CD4-positive, alpha-beta memory T cell (primary cell): ENCODE measurements at regions not wholly inside any gene's neighbourhood (a gene's known extent, or its start where the extent isn't known, plus 50 kb on each side); places are given as distances from the start of the nearest gene placed in this dataset.

Experiments
- CTCF ChIA-PET: fragments of 350-600 bp; sonication (Branson Sonifier 250); formaldehyde crosslinking; loops from one replicate; lab custom pipeline; 2021; ENCODE audit warnings: inconsistent platforms; ENCODE audit not compliant: partially characterized antibody; lab: Charles Lee
- POLR2A ChIA-PET: fragments of 350-600 bp; sonication (Branson Sonifier 250); formaldehyde crosslinking; loops from one replicate; lab custom pipeline; 2021; ENCODE audit not compliant: partially characterized antibody; lab: Charles Lee
- DNase-seq, 5 donors: peaks; one replicate each; pipeline versions ENCODE4 v3.0.0 to v3.0.0-alpha.2; 2020 to 2022; ENCODE audit warnings: mixed read lengths in 1 of 5
- H3K27ac ChIP-seq: one replicate; pipeline ENCODE4 v1.7.0; 2013; ENCODE audit warnings: low read depth, low read length
- H3K27me3 ChIP-seq: 2 replicates; pipeline ENCODE4 v1.7.0; 2013; ENCODE audit warnings: mild to moderate bottlenecking, low read length, moderate library complexity; ENCODE audit not compliant: insufficient read depth
- H3K36me3 ChIP-seq: 2 replicates; pipeline ENCODE4 v1.7.0; 2013; ENCODE audit warnings: mild to moderate bottlenecking, low read length, moderate library complexity; ENCODE audit not compliant: insufficient read depth
- H3K4me1 ChIP-seq: 2 replicates; pipeline ENCODE4 v1.7.0; 2013; ENCODE audit warnings: mild to moderate bottlenecking, low read length, moderate library complexity; ENCODE audit not compliant: insufficient read depth
- H3K4me3 ChIP-seq, 2 donors: one replicate each; pipeline ENCODE4 v1.7.0; 2013; ENCODE audit warnings: low read length in 2 of 2, mild to moderate bottlenecking in 1 of 2
- H3K9me3 ChIP-seq, 2 donors: one replicate each; pipeline ENCODE4 v1.7.0; 2013; ENCODE audit warnings: low read length in 2 of 2, control low read depth in 1 of 2; ENCODE audit not compliant: control insufficient read depth in 1 of 2
- H3K27ac Mint-ChIP-seq, 7 donors: one replicate each; pipeline ENCODE4 v1.8.0; 2020 to 2021; ENCODE audit warnings: mixed read lengths in 7 of 7, mild to moderate bottlenecking in 6 of 7, inconsistent platforms in 3 of 7, moderate library complexity in 3 of 7
- H3K27me3 Mint-ChIP-seq, 2 donors: one replicate each; pipeline ENCODE4 v1.8.0; 2020 to 2021; ENCODE audit warnings: mixed read lengths in 2 of 2
- H3K36me3 Mint-ChIP-seq, 2 donors: one replicate each; pipeline ENCODE4 v1.8.0; 2020 to 2021; ENCODE audit warnings: mixed read lengths in 2 of 2, inconsistent platforms in 1 of 2, mild to moderate bottlenecking in 1 of 2
- H3K4me1 Mint-ChIP-seq, 4 donors: one replicate each; pipeline ENCODE4 v1.8.0; 2020 to 2021; ENCODE audit warnings: mixed read lengths in 4 of 4, mild to moderate bottlenecking in 1 of 4
- H3K4me3 Mint-ChIP-seq, 8 donors: one replicate each; pipeline ENCODE4 v1.8.0; 2020 to 2021; ENCODE audit warnings: mixed read lengths in 8 of 8, mild to moderate bottlenecking in 7 of 8, moderate library complexity in 6 of 8, inconsistent platforms in 3 of 8
- H3K9me3 Mint-ChIP-seq, 8 donors: one replicate each; pipeline ENCODE4 v1.8.0; 2020 to 2021; ENCODE audit warnings: mixed read lengths in 8 of 8, mild to moderate bottlenecking in 5 of 8, inconsistent platforms in 3 of 8, moderate library complexity in 1 of 8
- intact Hi-C: fragments of 100-400 bp; cut with micrococcal nuclease; formaldehyde crosslinking; loops from one replicate; pipeline ENCODE4 v1.15.1; 2023

- Mint-ChIP-seq H3K4me1 (no peaks in the 10 kb centered on the region), H3K27ac (no peak overlapping the region), H3K4me3 (no peak overlapping the region), H3K9me3 (peaks cover 0 to 16% (median 2%) of the 10 kb centered on the region in 8 donors), H3K36me3 (no peaks in the 10 kb centered on the region), H3K27me3 (no peaks in the 10 kb centered on the region)
- Histone ChIP-seq H3K4me1 (no peaks in the 10 kb centered on the region), H3K36me3 (no peaks in the 10 kb centered on the region), H3K4me3 (no peak overlapping the region), H3K27ac (no peak overlapping the region), H3K27me3 (no peaks in the 10 kb centered on the region), H3K9me3 (no peaks in the 10 kb centered on the region)
- DNase-seq, result no peak
- intact Hi-C loops, result no loop called here
- POLR2A ChIA-PET, result no interaction called here
- CTCF ChIA-PET, result no interaction called here
Observed at GRCh38 chr12:61880186-61880585, 380.0 kb upstream of the USP15 start.

GRCh38 chr12:61891632-61892031, 368.6 kb upstream of the USP15 start:
- Histone ChIP-seq H3K36me3 (no peaks in the 10 kb centered on the region), H3K27ac (no peak overlapping the region), H3K4me1 (no peaks in the 10 kb centered on the region), H3K27me3 (no peaks in the 10 kb centered on the region), H3K9me3 (no peaks in the 10 kb centered on the region), H3K4me3 (no peak overlapping the region)
- Mint-ChIP-seq H3K36me3 (no peaks in the 10 kb centered on the region), H3K27ac (no peak overlapping the region), H3K4me3 (no peak overlapping the region), H3K9me3 (peaks cover 0 to 10% (median 3%) of the 10 kb centered on the region in 8 donors), H3K27me3 (no peaks in the 10 kb centered on the region), H3K4me1 (no peaks in the 10 kb centered on the region)
- no peak for DNase-seq
- intact Hi-C loops, result no loop called here
- ChIA-PET CTCF (no interaction called here), POLR2A (no interaction called here)

GRCh38 chr12:61894168-61894567, 366.0 kb upstream of the USP15 start:
- no peaks in the 10 kb centered on the region for H3K27me3 ChIP-seq
- CTCF ChIA-PET, result no interaction called here
- H3K4me1 ChIP-seq, result no peaks in the 10 kb centered on the region
- no peak overlapping the region for H3K4me3 Mint-ChIP-seq
- DNase-seq, result no peak
- no peak overlapping the region for H3K27ac Mint-ChIP-seq
- peaks cover 0 to 16% (median 8%) of the 10 kb centered on the region in 8 donors for H3K9me3 Mint-ChIP-seq
- POLR2A ChIA-PET, result no interaction called here
- no peaks in the 10 kb centered on the region for H3K36me3 Mint-ChIP-seq
- intact Hi-C loops, result no loop called here
- no peak overlapping the region for H3K27ac ChIP-seq
- no peaks in the 10 kb centered on the region for H3K27me3 Mint-ChIP-seq
- H3K4me3 ChIP-seq, result no peak overlapping the region
- H3K9me3 ChIP-seq, result peaks cover 0 to 5% of the 10 kb centered on the region in 2 donors
- no peaks in the 10 kb centered on the region for H3K36me3 ChIP-seq
- no peaks in the 10 kb centered on the region for H3K4me1 Mint-ChIP-seq

- intact Hi-C loops, result no loop called here
- Mint-ChIP-seq H3K9me3 (peaks cover 0 to 18% (median 12%) of the 10 kb centered on the region in 8 donors), H3K27me3 (no peaks in the 10 kb centered on the region)
Observed at GRCh38 chr12:61896436-61896835, 363.8 kb upstream of the USP15 start.

GRCh38 chr12:61902403-61902802, 357.8 kb upstream of the USP15 start:
- CTCF ChIA-PET, result interaction anchor here (0.7 kb wide), 1 partner anchor 9 kb away, joined by 3 read pairs; no protein-coding TSS in a partner anchor
- Mint-ChIP-seq H3K4me1 (no peaks in the 10 kb centered on the region), H3K4me3 (no peak overlapping the region), H3K9me3 (peaks cover 5 to 30% (median 19%) of the 10 kb centered on the region in 8 donors), H3K27ac (no peak overlapping the region), H3K27me3 (no peaks in the 10 kb centered on the region), H3K36me3 (no peaks in the 10 kb centered on the region)
- Histone ChIP-seq H3K9me3 (peaks cover 0 to 5% of the 10 kb centered on the region in 2 donors), H3K27me3 (no peaks in the 10 kb centered on the region), H3K27ac (no peak overlapping the region), H3K4me3 (no peak overlapping the region), H3K36me3 (no peaks in the 10 kb centered on the region), H3K4me1 (no peaks in the 10 kb centered on the region)
- DNase-seq, result no peak
- intact Hi-C loops, result no loop called here
- POLR2A ChIA-PET, result no interaction called here

More at GRCh38 chr12:61896436-61896835, 363.8 kb upstream of the USP15 start:
- POLR2A ChIA-PET, result no interaction called here
- CTCF ChIA-PET, result no interaction called here
- Mint-ChIP-seq H3K4me1 (no peaks in the 10 kb centered on the region), H3K27ac (no peak overlapping the region), H3K36me3 (no peaks in the 10 kb centered on the region), H3K4me3 (no peak overlapping the region)
- no peak overlapping the region for H3K27ac ChIP-seq
- no peak for DNase-seq
- peaks cover 0 to 5% of the 10 kb centered on the region in 2 donors for H3K9me3 ChIP-seq
- H3K27me3 ChIP-seq, result no peaks in the 10 kb centered on the region
- no peaks in the 10 kb centered on the region for H3K4me1 ChIP-seq
- no peaks in the 10 kb centered on the region for H3K36me3 ChIP-seq
- H3K4me3 ChIP-seq, result no peak overlapping the region

- DNase-seq, result no peak
- Histone ChIP-seq H3K4me3 (no peak overlapping the region), H3K9me3 (no peaks in the 10 kb centered on the region), H3K4me1 (no peaks in the 10 kb centered on the region), H3K27ac (no peak overlapping the region), H3K36me3 (no peaks in the 10 kb centered on the region), H3K27me3 (no peaks in the 10 kb centered on the region)
- H3K4me3 Mint-ChIP-seq, result no peak overlapping the region
- ChIA-PET CTCF (no interaction called here), POLR2A (no interaction called here)
- H3K4me1 Mint-ChIP-seq, result no peaks in the 10 kb centered on the region
- intact Hi-C loops, result no loop called here
- peaks cover 0 to 18% (median 11%) of the 10 kb centered on the region in 8 donors for H3K9me3 Mint-ChIP-seq
- H3K27ac Mint-ChIP-seq, result no peak overlapping the region
- H3K27me3 Mint-ChIP-seq, result no peaks in the 10 kb centered on the region
- H3K36me3 Mint-ChIP-seq, result no peaks in the 10 kb centered on the region
Observed at GRCh38 chr12:61911113-61911512, 349.1 kb upstream of the USP15 start.

GRCh38 chr12:61915420-61915819, 344.8 kb upstream of the USP15 start:
- H3K27me3 ChIP-seq, result no peaks in the 10 kb centered on the region
- no peaks in the 10 kb centered on the region for H3K9me3 ChIP-seq
- Mint-ChIP-seq H3K36me3 (no peaks in the 10 kb centered on the region), H3K27me3 (no peaks in the 10 kb centered on the region), H3K4me1 (no peaks in the 10 kb centered on the region), H3K4me3 (no peak overlapping the region), H3K27ac (no peak overlapping the region), H3K9me3 (peaks cover 0 to 11% (median 3%) of the 10 kb centered on the region in 8 donors)
- intact Hi-C loops, result no loop called here
- no peak overlapping the region for H3K27ac ChIP-seq
- POLR2A ChIA-PET, result no interaction called here
- H3K4me3 ChIP-seq, result no peak overlapping the region
- CTCF ChIA-PET, result no interaction called here
- H3K4me1 ChIP-seq, result no peaks in the 10 kb centered on the region
- no peaks in the 10 kb centered on the region for H3K36me3 ChIP-seq
- no peak for DNase-seq

- H3K4me3 Mint-ChIP-seq, result no peak overlapping the region
- no peak overlapping the region for H3K27ac Mint-ChIP-seq
- Histone ChIP-seq H3K4me1 (no peaks in the 10 kb centered on the region), H3K4me3 (no peak overlapping the region), H3K27me3 (no peaks in the 10 kb centered on the region), H3K36me3 (no peaks in the 10 kb centered on the region), H3K27ac (no peak overlapping the region), H3K9me3 (no peaks in the 10 kb centered on the region)
- no peaks in the 10 kb centered on the region for H3K4me1 Mint-ChIP-seq
- ChIA-PET CTCF (no interaction called here), POLR2A (no interaction called here)
- no peaks in the 10 kb centered on the region for H3K36me3 Mint-ChIP-seq
- intact Hi-C loops, result no loop called here
- peaks cover 0 to 20% (median 9%) of the 10 kb centered on the region in 8 donors for H3K9me3 Mint-ChIP-seq
- H3K27me3 Mint-ChIP-seq, result no peaks in the 10 kb centered on the region
- no peak for DNase-seq
Observed at GRCh38 chr12:61916831-61917230, 343.4 kb upstream of the USP15 start.
